ENCODE measurements at regions not wholly inside any gene's neighbourhood (a gene's known extent, or its start where the extent isn't known, plus 50 kb on each side); places are given as distances from the start of the nearest gene placed in this dataset.

DNA sequence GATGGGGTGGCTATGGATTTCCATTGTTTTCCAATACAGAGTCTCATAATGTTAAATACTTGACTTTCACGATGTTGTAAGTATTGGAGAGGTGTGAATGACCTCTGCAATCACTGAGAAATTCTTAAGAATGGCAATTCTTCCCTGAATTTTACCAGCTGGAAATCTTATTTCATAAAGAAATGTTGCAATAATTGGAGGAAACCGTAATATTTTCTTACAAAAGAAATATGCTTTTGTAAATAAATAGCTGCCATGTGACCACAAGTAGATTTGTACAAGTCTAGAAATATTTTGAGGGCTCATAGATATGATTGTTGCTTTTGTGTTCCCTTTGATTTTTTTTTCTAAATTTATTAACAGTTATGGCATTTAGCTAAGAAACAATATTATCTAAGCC, 308.7 kb upstream of the ATP2B1 start:
- no peak for DNase-seq (ENCODE audit: low read depth in 1 of 2, low spot score in 1 of 2)

GRCh38 chr12:90015228-90015627, 306.6 kb upstream of the ATP2B1 start:
- no peak for DNase-seq (ENCODE audit: low read depth in 1 of 2, low spot score in 1 of 2)

DNA sequence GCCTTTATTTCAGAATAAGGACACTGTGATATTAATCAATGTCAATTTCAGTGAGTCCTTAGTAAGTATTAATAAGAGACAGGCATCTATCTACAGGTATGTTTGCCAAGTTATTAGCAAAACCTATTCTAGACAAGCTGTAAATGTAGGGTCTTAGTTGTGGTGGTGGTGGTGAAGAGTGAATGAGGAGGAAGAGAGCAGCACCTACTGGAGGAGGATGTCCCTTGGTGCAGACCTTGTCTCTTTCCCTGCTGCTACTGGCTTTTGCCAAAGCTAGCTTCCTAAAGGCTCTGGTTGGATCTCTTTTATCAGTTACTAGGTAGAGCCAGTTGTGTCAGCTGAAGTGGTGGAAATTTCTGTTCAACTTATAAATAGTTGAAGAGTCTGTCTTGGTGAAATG, 304.8 kb upstream of the ATP2B1 start:
- DNase-seq (ENCODE audit: low read depth in 1 of 2, low spot score in 1 of 2), result no peak

GRCh38 chr12:90010089-90010488, 301.5 kb upstream of the ATP2B1 start:
- no peak for DNase-seq (ENCODE audit: low read depth in 1 of 2, low spot score in 1 of 2)

- no peak for DNase-seq (ENCODE audit: low read depth in 1 of 2, low spot score in 1 of 2)
These were observed 299.6 kb upstream of the ATP2B1 start for GRCh38 chr12:90008277-90008676.

- DNase-seq (ENCODE audit: low read depth in 1 of 2, low spot score in 1 of 2), result no peak
These were observed 295.9 kb upstream of the ATP2B1 start for GRCh38 chr12:90004319-90005074.

DNA sequence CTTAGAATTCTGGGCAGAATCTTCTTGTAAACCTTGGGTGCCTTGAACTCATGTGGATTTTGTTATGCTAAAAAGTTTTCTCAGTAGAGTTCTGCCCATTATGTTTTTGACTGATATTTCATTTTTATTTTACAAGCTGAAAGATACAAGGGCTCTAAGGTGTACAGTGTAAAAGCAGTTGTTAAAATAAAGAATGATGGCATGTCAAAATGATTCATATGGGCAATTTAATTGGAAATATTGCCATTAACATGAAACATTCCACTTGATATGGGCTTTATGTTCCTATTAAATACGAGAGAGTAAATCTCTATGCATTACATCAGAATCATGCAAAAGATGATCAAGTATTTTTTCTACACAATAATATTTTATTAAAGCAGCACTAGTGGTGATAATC, 295.1 kb upstream of the ATP2B1 start:
- no peak for DNase-seq (ENCODE audit: low read depth in 1 of 2, low spot score in 1 of 2)

GRCh38 chr12:90000721-90001120, 292.1 kb upstream of the ATP2B1 start:
- DNase-seq (ENCODE audit: low read depth in 1 of 2, low spot score in 1 of 2), result no peak

DNA sequence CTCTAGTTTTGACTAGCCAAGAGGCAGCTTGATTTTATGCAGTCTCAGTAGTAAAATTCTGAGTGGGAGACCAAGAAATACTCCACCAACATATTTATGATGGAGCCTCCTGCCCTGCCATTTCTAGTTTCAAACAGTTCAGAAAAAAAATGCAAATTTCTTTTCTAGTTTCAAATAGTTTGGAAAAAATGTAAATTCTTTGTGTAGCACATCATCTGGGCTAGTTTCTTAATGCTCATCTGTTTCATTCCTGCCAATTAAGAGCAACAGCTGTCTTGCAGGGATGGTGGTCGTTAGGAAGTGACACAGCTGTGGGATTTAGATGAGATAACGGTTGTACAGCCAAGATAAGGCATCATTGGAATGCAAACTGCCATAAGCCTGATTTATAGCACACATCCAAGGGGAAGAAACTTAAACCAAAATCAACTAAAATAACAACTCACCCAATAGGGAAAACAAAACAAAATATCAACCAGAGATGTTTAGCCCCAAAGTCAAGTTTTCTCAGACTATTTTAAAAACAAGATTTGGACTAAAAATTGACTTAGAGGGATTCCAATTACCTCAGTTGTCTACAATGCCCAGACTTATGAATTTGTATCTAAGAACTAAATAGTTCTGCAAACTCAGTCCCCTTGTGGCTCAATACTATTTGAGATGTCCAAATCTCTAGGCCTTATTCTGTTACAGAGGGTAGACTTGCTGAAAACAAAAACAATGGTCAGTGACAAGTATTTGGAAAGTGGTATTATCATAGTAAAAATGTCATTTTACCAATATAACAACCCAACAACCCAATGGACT, 291.3 kb upstream of the ATP2B1 start:
- DNase-seq (ENCODE audit: low read depth in 1 of 2, low spot score in 1 of 2), result no peak

DNA sequence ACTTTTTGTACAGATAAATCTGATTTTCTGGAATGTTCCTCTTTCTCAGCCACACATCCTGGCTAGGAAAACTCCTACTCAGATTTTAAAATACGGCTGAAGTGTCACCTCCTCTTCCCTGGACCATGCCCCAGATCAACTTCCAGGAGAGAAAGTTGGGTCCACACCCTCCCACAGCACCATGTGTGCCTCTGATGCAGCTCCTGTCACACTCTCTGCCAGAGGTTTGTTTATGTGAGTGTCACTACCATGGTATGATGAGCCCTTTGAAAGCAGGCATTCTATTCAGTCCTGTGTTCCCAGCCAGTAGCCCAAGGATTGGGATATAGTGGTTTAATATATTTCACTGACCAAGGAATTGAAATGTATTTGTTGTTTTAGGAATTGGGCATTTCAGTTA, 287.2 kb upstream of the ATP2B1 start:
- DNase-seq (ENCODE audit: low read depth in 1 of 2, low spot score in 1 of 2), result no peak

GRCh38 chr12:89994911-89995310, 286.3 kb upstream of the ATP2B1 start:
- no peak for DNase-seq (ENCODE audit: low read depth in 1 of 2, low spot score in 1 of 2)

GRCh38 chr12:89993632-89994031, 285.0 kb upstream of the ATP2B1 start:
- no peak for DNase-seq (ENCODE audit: low read depth in 1 of 2, low spot score in 1 of 2)

- DNase-seq (ENCODE audit: low read depth in 1 of 2, low spot score in 1 of 2), result no peak
These were observed 284.2 kb upstream of the ATP2B1 start for GRCh38 chr12:89992668-89993451.

DNA sequence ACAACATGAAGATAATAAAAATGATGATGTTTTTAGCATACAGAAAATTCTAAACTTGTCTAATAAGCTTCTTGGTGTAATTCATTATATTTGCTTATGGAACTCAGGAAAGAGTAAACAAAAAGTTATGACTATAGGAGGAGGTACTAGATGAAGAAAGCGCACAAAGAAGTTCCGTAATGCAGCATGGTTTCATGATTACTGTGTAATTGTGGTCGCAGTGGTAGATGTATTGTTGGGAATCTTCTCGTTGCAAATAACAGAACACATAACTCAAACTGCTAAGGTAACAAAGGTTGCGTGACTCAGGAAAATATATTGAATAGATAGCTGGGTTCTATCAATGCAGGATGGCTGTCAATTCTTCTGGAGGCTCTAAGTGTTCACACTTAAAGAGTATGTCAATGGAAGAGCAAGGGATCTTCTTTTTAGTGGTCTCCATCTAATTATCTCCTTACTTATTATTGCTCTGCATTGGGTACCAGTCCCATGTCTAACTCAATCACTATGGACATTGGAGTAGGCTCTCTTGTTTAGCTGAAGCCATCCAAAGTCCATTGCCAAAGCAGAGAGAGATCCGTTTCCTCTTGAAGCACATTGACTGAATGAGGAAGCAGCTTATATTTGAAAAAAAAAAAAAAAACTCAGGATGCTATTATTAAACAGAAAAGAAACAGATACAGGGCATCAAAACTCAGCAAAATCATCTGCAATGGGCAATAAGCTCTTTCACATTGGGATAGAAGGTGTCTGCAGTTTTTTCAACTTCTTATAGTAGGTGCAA, 283.4 kb upstream of the ATP2B1 start:
- no peak for DNase-seq (ENCODE audit: low read depth in 1 of 2, low spot score in 1 of 2)

DNA sequence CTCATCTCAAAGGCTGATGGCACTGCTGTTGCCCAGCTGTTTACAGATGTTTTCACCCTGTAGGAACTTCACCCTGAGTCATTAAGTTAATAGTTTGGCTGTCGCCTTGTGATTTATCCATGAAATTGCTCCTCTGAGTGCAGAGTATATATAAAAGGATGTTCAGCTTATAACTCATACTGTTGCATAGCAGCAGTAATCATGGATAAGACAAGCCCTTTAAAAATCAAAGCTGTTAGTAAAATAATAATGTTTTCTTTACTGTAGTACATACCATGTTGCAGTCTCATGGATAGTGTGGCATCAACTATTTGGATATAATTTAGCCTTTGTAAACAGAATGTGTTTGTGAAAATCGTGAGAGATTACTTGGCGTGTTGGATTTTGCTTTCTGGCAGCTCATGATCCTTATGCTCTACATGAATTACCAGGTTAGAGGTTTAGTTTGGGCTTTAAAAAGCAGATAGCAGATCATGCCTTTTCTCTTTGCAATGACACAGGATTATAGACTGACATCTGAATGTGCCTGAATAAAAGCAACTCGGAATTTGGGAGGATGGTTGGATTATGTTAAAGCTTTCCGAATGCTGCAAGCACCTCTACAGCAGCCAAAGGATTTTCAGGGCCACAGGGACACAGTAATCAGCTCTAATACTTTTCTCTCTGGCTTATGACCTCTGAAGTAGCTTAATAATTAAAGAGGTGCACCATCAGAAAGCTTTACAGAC, 279.7 kb upstream of the ATP2B1 start:
- no peak for DNase-seq (ENCODE audit: low read depth in 1 of 2, low spot score in 1 of 2)

DNA sequence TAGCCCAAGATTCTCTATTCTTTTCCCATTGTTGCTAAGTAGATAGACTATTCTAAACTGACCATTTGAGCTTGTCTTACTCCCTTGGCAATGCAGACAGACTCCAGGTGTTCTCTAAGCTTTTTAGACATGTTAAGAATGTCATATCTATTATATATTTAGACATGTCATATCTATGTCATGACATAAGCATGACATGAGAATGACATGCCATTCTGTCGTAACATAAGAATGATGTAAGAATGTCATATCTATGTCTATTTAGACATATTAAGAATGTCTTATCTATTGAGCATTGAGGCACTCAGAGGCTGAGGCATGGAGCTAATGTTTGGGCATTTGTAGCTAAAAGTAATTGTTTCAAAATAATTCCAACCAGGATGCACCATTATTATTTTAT, 277.3 kb upstream of the ATP2B1 start:
- DNase-seq (ENCODE audit: low read depth in 1 of 2, low spot score in 1 of 2), result no peak

DNA sequence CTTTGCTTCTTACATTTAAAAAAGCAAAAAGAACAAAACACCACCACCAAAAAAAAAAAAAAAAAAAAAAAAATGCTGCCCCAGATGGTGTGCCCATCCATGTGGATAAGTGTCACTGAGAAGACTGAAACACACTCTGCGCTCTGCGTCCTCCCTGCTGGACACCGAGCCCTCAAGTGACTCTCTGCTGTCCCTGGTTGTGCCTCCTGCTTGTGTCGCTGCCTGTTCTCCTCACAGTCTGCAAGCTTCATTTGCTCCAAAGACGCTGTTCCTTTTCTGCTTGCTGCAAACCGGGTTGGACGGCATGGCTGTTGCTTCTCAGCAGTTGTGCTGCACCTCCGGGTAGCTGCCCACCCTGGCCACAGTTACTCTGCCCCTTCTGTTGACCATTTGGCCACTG, 276.2 kb upstream of the ATP2B1 start:
- no peak for DNase-seq (ENCODE audit: low read depth in 1 of 2, low spot score in 1 of 2)

DNA sequence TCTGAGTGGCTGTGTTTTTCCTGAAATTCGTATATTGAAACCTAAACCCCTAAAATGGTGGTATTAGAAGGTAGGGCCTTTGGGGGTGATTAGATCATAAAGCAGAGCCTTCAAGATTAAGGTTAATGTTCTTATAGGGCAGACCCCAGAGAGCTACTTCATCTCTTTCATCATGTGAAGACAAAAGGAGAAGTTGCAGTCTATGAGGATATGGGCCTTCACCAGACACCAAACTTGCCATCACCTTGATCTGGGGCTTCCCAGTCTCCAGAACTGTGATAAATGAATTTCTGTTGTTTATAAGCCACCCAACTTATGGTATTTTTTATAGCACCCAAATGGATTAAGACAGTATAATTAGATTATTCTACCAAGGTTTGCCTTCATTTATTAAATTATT, 275.0 kb upstream of the ATP2B1 start:
- no peak for DNase-seq (ENCODE audit: low read depth in 1 of 2, low spot score in 1 of 2)

GRCh38 chr12:89980236-89980635, 271.6 kb upstream of the ATP2B1 start:
- DNase-seq (ENCODE audit: low read depth in 1 of 2, low spot score in 1 of 2), result no peak

- no peak for DNase-seq (ENCODE audit: low read depth in 1 of 2, low spot score in 1 of 2)
These were observed 268.9 kb upstream of the ATP2B1 start for GRCh38 chr12:89977405-89978085.

All from activated CD4-positive, alpha-beta T cell treated with anti-CD3 and anti-CD28 coated beads, Interleukin-2, amount 50 U/mL, for 24 hours (primary cell).